Upper lobe of left lung (tissue), 6 donors: ENCODE measurements at regions not wholly inside any gene's neighbourhood (a gene's known extent, or its start where the extent isn't known, plus 50 kb on each side); places are given as distances from the start of the nearest gene placed in this dataset.

Experiments
- ATAC-seq, 2 donors: fragments of 200-7000 bp; cut with Tn5 transposase; one replicate each; pipeline ENCODE4 v1.9.1; 2022; ENCODE audit warnings: mild to moderate bottlenecking in 2 of 2, moderate library complexity in 2 of 2; ENCODE audit not compliant: low FRiP score in 2 of 2
- DNase-seq, 2 donors: peaks; one replicate each; pipeline ENCODE4 v3.0.0-alpha.2; 2019 to 2020
- H3K27ac ChIP-seq, 4 donors: fragments of 200-600 bp; sonication (generic); one replicate each; pipeline ENCODE4 v1.5.1; 2016 to 2019
- H3K27me3 ChIP-seq, 4 donors: fragments of 200-600 bp; sonication (generic); one replicate each; pipeline ENCODE4 v1.5.1; 2017 to 2019
- H3K36me3 ChIP-seq, 4 donors: fragments of 200-600 bp; sonication (generic); one replicate each; pipeline ENCODE4 v1.5.1; 2016 to 2019
- H3K4me1 ChIP-seq, 4 donors: fragments of 200-600 bp; sonication (generic); one replicate each; pipeline ENCODE4 v1.5.1; 2018 to 2019
- H3K4me3 ChIP-seq, 4 donors: fragments of 200-600 bp; sonication (generic); one replicate each; pipeline ENCODE4 v1.5.1; 2017 to 2019; ENCODE audit warnings: mild to moderate bottlenecking in 2 of 4, moderate library complexity in 1 of 4
- H3K9me3 ChIP-seq, 4 donors: fragments of 200-600 bp; sonication (generic); one replicate each; pipeline ENCODE4 v1.5.1; 2018 to 2019
- CTCF ChIP-seq, 6 experiments: fragments of 450-650 bp in 4 of 6; fragments of 200-600 bp in 2 of 6; sonication (generic) in 2 of 6; IDR thresholded peaks; one replicate each; pipeline ENCODE4 v1.5.1; 2016 to 2019; ENCODE audit warnings: antibody characterized with exemption in 6 of 6
- EP300 ChIP-seq, 4 donors: sonication (generic); formaldehyde crosslinking; IDR thresholded peaks; one replicate each; pipeline ENCODE4 v1.5.1; 2017; ENCODE audit warnings: antibody characterized with exemption in 4 of 4, control low read depth in 2 of 4
- POLR2A ChIP-seq, 4 donors: fragments of 450-650 bp; IDR thresholded peaks; one replicate each; pipeline ENCODE4 v1.5.1; 2016 to 2017; ENCODE audit warnings: antibody characterized with exemption in 4 of 4, mild to moderate bottlenecking in 2 of 4
- POLR2AphosphoS5 ChIP-seq, 2 donors: sonication (generic); formaldehyde crosslinking; IDR thresholded peaks; one replicate each; pipeline ENCODE4 v1.5.1; 2017; ENCODE audit warnings: antibody characterized with exemption in 2 of 2
- WGBS, 2 donors: methylation state at CpG; one replicate each; pipeline ENCODE4 v1.1.5; 2017 to 2018; 5-methylcytosine and 5-hydroxymethylcytosine counted together
- donor health status: DM: no; HTN: no; CAD: no; lungs with moderate emphysema.
- donor health status: DM: no; HTN: yes; CAD: no; lungs with severe emphysema.

DNA sequence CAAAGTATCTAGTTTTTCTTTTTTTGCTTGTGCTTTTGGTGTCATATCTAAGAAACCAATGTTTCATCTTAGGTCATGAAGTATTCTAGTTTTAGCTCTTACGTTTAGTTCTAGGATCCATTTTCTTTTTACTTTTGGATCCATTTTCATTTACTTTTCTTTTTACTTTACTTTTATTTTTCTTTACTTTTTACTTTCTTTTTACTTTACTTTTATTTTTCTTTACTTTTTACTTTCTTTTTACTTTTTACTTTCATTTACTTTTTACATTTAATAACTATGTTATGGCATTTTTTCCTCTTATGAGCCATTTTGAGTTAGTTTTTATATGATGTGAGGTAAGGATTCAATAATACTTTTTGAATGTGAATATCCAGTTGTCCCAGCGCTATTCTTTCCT, 213.4 kb downstream of the ZFP36L2 start:
- no peaks in the 10 kb centered on the region for H3K36me3 ChIP-seq
- no peak for ATAC-seq
- TF ChIP-seq EP300 (IDR thresholded peaks at IDR 0.05) (no peak), CTCF (IDR thresholded peaks at IDR 0.05) (no peak), POLR2A (IDR thresholded peaks at IDR 0.05) (no peak), POLR2AphosphoS5 (IDR thresholded peaks at IDR 0.05) (no peak)
- H3K4me3 ChIP-seq, result no peak overlapping the region
- WGBS, 2 donors, result 46 to 48% methylated on average over 2 of the region's 2 CpGs
- no peak overlapping the region for H3K27ac ChIP-seq
- H3K4me1 ChIP-seq, result peaks cover 1 to 19% (median 6%) of the 10 kb centered on the region in 4 donors
- H3K27me3 ChIP-seq, result no peaks in the 10 kb centered on the region
- DNase-seq, result no peak
- H3K9me3 ChIP-seq, result no peaks in the 10 kb centered on the region

DNA sequence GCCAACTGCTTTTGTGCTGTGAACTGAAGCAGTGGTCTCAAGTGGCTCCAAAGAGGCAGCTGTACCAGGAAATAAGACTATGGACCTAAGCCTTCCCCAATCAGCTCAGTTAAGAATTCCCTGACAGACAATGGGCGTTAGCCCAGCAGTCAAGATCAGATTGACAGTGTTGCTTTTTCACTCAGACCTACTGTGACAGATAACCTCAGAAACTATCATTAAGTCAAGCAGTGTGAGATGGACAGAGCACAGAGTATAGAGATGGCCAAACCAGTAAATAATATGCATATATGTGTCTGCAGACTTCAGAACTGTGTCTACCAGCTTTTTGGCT, 215.3 kb downstream of the ZFP36L2 start:
- TF ChIP-seq POLR2AphosphoS5 (IDR thresholded peaks at IDR 0.05) (no peak), CTCF (IDR thresholded peaks at IDR 0.05) (no peak), POLR2A (IDR thresholded peaks at IDR 0.05) (no peak), EP300 (IDR thresholded peaks at IDR 0.05) (no peak)
- DNase-seq (no peak), ATAC-seq (no peak)
- no peaks in the 10 kb centered on the region for H3K27me3 ChIP-seq
- peaks cover 0 to 15% (median 5%) of the 10 kb centered on the region in 4 donors for H3K4me1 ChIP-seq
- H3K9me3 ChIP-seq, result no peaks in the 10 kb centered on the region
- no peaks in the 10 kb centered on the region for H3K36me3 ChIP-seq
- no peak overlapping the region for H3K27ac ChIP-seq
- WGBS, 2 donors, result 56 to 75% methylated on average over 1 of the region's 1 CpG
- no peak overlapping the region for H3K4me3 ChIP-seq

- DNase-seq, result no peak
- 66 to 80% methylated on average over 5 of the region's 5 CpGs for WGBS, 2 donors
Measured at GRCh38 chr2:43010438-43011157, 215.8 kb downstream of the ZFP36L2 start.

DNA sequence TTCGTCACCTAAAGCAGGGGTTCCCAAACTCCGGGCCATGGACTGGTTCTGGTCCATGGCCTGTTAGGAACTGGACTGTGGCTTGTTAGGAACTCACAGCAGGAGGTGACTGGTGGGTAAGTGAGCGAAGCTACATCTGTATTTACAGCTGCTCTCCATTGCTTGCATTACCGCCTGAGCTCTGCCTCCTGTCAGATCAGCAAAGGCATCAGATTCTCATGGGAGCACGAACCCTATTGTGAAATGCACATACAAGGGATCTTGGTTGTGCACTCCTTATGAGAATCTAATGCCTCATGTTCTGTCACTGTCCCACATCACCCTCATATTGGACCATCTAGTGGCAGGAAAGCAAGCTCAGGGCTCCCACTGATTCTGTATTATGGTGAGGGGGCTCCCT, 217.0 kb downstream of the ZFP36L2 start:
- Histone ChIP-seq H3K4me3 (no peak overlapping the region), H3K4me1 (peaks cover 0 to 15% (median 8%) of the 10 kb centered on the region in 4 donors), H3K36me3 (no peaks in the 10 kb centered on the region), H3K9me3 (no peaks in the 10 kb centered on the region), H3K27ac (no peak overlapping the region), H3K27me3 (no peaks in the 10 kb centered on the region)
- 89 to 97% methylated on average over 5 of the region's 5 CpGs for WGBS, 2 donors
- TF ChIP-seq POLR2A (IDR thresholded peaks at IDR 0.05) (no peak), EP300 (IDR thresholded peaks at IDR 0.05) (no peak), POLR2AphosphoS5 (IDR thresholded peaks at IDR 0.05) (no peak), CTCF (IDR thresholded peaks at IDR 0.05) (no peak)
- DNase-seq (no peak), ATAC-seq (no peak)

More at GRCh38 chr2:43010438-43011157, 215.8 kb downstream of the ZFP36L2 start:
- Histone ChIP-seq H3K27ac (no peak overlapping the region), H3K27me3 (no peaks in the 10 kb centered on the region), H3K4me3 (no peak overlapping the region), H3K9me3 (no peaks in the 10 kb centered on the region), H3K4me1 (peaks cover 0 to 15% (median 7%) of the 10 kb centered on the region in 4 donors), H3K36me3 (no peaks in the 10 kb centered on the region)
- no peak for ATAC-seq
- no peak for TF ChIP-seq EP300 (IDR thresholded peaks at IDR 0.05)
- TF ChIP-seq POLR2A (IDR thresholded peaks at IDR 0.05), result no peak
- TF ChIP-seq CTCF (IDR thresholded peaks at IDR 0.05), result no peak
- no peak for TF ChIP-seq POLR2AphosphoS5 (IDR thresholded peaks at IDR 0.05)

DNA sequence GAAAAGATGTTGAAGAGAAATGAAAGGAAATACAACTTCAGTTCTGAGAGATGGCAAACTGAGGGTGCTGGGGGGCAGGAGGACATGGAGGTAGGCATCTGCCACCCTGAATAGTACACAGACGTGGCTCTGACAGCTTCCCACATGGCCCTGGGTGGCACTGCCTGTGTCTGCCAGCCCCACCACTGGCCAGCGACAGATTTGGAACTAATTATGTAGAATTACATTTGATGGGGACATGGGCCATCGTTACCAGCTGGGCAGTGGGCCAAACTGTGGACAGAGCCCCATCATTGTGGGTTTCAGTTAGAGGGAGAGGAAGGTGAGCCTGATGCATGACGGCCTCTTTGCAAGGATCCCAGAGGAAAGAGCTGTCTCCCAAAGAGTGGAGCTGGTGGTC, 216.0 kb upstream of the HAAO start:
- Histone ChIP-seq H3K9me3 (no peaks in the 10 kb centered on the region), H3K27me3 (no peaks in the 10 kb centered on the region), H3K27ac (no peak overlapping the region), H3K36me3 (no peaks in the 10 kb centered on the region), H3K4me3 (no peak overlapping the region), H3K4me1 (peaks cover 0 to 11% (median 0%) of the 10 kb centered on the region in 4 donors)
- ATAC-seq (no peak), DNase-seq (no peak)
- TF ChIP-seq POLR2AphosphoS5 (IDR thresholded peaks at IDR 0.05), result no peak
- TF ChIP-seq CTCF (IDR thresholded peaks at IDR 0.05), result no peak
- no peak for TF ChIP-seq EP300 (IDR thresholded peaks at IDR 0.05)
- no peak for TF ChIP-seq POLR2A (IDR thresholded peaks at IDR 0.05)
- 60 to 87% methylated on average over 4 of the region's 4 CpGs for WGBS, 2 donors
